CD4-positive, alpha-beta T cell treated with Interleukin-6 at 100 ng/mL for 8 hours (primary cell): ENCODE measurements at regions not wholly inside any gene's neighbourhood (a gene's known extent, or its start where the extent isn't known, plus 50 kb on each side); places are given as distances from the start of the nearest gene placed in this dataset.

Experiments
- DNase-seq: peaks from one replicate; pipeline ENCODE4 v3.0.0-alpha.2; 2020; ENCODE audit warnings: mixed read lengths, low spot score

- DNase-seq = no peak
These were observed 620.3 kb upstream of the CCDC54 start for GRCh38 chr3:106756901-106757300.

GRCh38 chr3:106758459-106758858, 618.8 kb upstream of the CCDC54 start:
- no peak for DNase-seq

GRCh38 chr3:106759731-106760130, 617.5 kb upstream of the CCDC54 start:
- no peak for DNase-seq

GRCh38 chr3:106765342-106765741, 611.9 kb upstream of the CCDC54 start:
- no peak for DNase-seq

- DNase-seq = no peak
These were observed 608.2 kb upstream of the CCDC54 start for GRCh38 chr3:106768941-106769480.

- no peak for DNase-seq
These were observed 603.4 kb upstream of the CCDC54 start for GRCh38 chr3:106773795-106774194.

- DNase-seq = no peak
These were observed 594.0 kb upstream of the CCDC54 start for GRCh38 chr3:106783231-106783630.

GRCh38 chr3:106789276-106789675, 588.0 kb upstream of the CCDC54 start:
- no peak for DNase-seq

GRCh38 chr3:106792716-106793115, 584.5 kb upstream of the CCDC54 start:
- DNase-seq = no peak

GRCh38 chr3:106794442-106794841, 582.8 kb upstream of the CCDC54 start:
- DNase-seq = no peak

- no peak for DNase-seq
These were observed 581.7 kb upstream of the CCDC54 start for GRCh38 chr3:106795553-106795952.

GRCh38 chr3:106797461-106797860, 579.8 kb upstream of the CCDC54 start:
- no peak for DNase-seq

- DNase-seq = no peak
These were observed 571.6 kb upstream of the CCDC54 start for GRCh38 chr3:106805625-106806024.

GRCh38 chr3:106806964-106807363, 570.3 kb upstream of the CCDC54 start:
- no peak for DNase-seq

- DNase-seq = no peak
These were observed 568.2 kb upstream of the CCDC54 start for GRCh38 chr3:106809041-106809440.

GRCh38 chr3:106809623-106810299, 567.5 kb upstream of the CCDC54 start:
- no peak for DNase-seq

GRCh38 chr3:106810300-106810875, 566.9 kb upstream of the CCDC54 start:
- no peak for DNase-seq

GRCh38 chr3:106811376-106811775, 565.9 kb upstream of the CCDC54 start:
- DNase-seq = no peak

GRCh38 chr3:106813742-106814141, 563.5 kb upstream of the CCDC54 start:
- DNase-seq = no peak

GRCh38 chr3:106814231-106814630, 563.0 kb upstream of the CCDC54 start:
- DNase-seq = no peak

- no peak for DNase-seq
These were observed 560.4 kb upstream of the CCDC54 start for GRCh38 chr3:106816838-106817237.

- no peak for DNase-seq
These were observed 559.5 kb upstream of the CCDC54 start for GRCh38 chr3:106817706-106818105.

GRCh38 chr3:106819440-106819839, 557.8 kb upstream of the CCDC54 start:
- no peak for DNase-seq
